SW480 (cell line): ENCODE measurements at regions not wholly inside any gene's neighbourhood (a gene's known extent, or its start where the extent isn't known, plus 50 kb on each side); places are given as distances from the start of the nearest gene placed in this dataset.
A peak's percentile ranks its signal among the peaks of the same experiment; 100 is the strongest.

Experiments used
- DNase-seq: peaks from one replicate; pipeline ENCODE4 v3.0.0-alpha.2; 2016; ENCODE audit warnings: low spot score

DNA sequence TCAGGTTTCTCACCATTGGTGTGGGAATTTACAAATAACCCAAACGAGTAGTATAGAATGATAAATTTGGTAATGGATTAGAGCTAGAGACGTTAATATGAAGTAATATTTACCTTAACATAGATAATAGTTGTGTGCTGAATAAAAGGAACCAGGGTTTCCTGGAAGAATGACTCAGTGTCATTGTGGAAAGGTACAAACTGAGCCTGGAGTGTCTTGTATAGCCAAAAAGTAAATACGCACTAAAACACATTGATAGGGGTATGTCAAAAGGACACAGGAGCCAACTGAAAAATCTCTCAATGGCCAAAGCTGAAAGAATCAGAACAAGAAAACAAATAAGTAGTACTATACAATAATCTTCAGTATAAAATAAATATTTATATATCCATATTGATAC is 363.5 kb downstream of the SLCO4C1 start:
- DNase-seq = no peak

- DNase-seq = no peak
Observed at GRCh38 chr5:101929628-101930027, 366.5 kb downstream of the SLCO4C1 start.

- DNase-seq = no peak
Observed at GRCh38 chr5:101917166-101917565, 378.9 kb downstream of the SLCO4C1 start.

DNA sequence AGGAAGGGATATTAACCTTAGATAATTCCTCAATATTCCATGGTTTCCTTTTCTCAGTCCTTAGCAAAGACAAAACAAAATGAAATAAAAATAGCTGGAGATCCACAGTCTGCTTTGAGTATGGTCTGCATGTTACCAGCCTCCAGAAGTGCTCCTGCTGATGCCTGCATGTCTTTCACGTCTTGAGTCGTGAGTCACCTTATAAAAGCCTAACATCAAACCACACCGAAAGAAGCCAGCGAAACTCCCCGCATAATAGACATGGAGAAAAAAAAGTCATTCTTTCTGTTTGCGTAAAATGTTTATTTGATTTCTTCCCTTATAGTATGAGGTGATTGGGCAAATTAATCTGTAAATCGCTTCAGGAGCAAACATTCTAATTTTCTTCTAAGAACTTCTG is 380.5 kb downstream of the SLCO4C1 start:
- no peak for DNase-seq

DNA sequence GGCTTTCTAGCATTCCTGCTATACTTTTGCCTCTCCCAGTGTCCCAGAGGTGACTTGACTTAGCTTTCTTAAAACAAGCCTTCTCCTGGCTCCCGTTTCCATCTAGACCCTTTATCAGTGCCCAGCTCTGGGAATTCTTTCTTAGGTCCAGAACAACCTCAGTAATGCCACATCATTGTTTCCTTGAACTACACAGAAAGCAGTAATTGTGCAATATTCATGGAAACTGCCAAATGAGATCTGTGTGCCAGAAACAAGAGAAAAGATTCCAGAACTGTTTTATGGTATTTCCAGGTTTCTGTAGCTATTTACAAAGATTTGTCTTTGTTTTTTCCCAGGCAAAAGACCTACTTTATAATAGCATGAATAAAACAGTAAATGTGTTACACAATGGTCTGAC is 391.3 kb downstream of the SLCO4C1 start:
- DNase-seq = no peak

GRCh38 chr5:101897914-101898313 is 398.2 kb downstream of the SLCO4C1 start:
- DNase-seq = peak; percentile 11

GRCh38 chr5:101894985-101895384 is 401.1 kb downstream of the SLCO4C1 start:
- no peak for DNase-seq

GRCh38 chr5:101878190-101878589 is 417.9 kb downstream of the SLCO4C1 start:
- DNase-seq = no peak

- no peak for DNase-seq
Observed at GRCh38 chr5:101877451-101877850, 418.6 kb downstream of the SLCO4C1 start.

GRCh38 chr5:101866473-101866872 is 429.6 kb downstream of the SLCO4C1 start:
- DNase-seq = no peak

DNA sequence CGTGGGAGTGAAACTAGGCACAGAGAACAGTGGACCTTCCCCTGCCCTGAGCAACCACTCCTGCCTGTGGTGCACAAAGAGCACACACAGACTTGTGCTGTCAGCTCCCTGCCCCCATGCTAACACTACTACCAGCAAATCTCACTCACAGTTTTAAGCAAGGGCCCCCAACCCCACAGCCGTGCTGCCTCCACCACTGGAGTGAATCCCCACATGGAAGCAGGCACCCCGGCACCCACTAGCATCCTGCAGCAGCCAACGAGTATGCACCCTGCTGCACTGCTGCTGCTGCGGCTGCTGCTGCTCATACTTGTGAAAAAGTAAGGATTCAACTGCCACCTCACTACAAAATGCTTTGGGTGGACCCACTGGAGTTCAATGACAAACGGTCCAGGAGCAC is 435.5 kb downstream of the SLCO4C1 start:
- no peak for DNase-seq

GRCh38 chr5:101860145-101860544 is 435.9 kb downstream of the SLCO4C1 start:
- no peak for DNase-seq

DNA sequence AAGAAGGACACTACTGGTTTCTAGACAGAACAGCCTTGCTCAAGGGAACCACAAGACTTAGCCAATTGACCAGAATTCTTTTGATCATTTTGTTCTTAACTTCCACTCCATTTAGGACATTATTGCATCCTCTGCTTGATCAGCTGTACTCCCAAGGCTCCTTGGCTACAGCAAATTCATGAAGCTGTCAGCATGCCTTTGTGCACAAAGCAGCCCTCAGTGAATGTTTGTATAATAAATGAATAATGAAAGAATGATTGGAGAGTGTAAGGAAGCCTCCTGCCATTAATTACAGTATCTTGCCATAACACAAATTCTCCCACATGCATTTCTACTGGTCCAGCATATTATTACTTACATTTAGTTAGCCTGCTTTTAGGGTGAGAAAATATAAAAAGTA is 449.6 kb downstream of the SLCO4C1 start:
- DNase-seq = no peak

- DNase-seq = no peak
Observed at GRCh38 chr5:101843055-101843454, 453.0 kb downstream of the SLCO4C1 start.

DNA sequence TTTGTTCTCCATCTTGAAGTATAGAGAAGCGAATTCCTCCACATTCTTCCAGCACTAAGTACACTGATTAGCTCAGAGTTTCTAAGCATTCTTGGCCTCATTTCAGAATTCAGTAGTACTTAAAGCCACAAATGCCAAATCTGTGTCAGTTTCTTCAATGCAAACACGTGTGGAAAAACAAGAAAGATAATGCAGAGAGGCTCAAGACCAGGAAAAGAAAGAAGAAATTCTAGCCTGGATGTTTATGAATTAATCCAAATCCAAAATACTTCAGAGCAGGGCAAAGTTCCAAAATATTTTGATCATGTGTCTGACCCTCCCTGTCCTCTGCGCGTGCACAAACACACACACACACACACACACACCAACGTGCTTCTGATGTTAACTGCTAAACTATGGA is 457.6 kb downstream of the SLCO4C1 start:
- DNase-seq = no peak

DNA sequence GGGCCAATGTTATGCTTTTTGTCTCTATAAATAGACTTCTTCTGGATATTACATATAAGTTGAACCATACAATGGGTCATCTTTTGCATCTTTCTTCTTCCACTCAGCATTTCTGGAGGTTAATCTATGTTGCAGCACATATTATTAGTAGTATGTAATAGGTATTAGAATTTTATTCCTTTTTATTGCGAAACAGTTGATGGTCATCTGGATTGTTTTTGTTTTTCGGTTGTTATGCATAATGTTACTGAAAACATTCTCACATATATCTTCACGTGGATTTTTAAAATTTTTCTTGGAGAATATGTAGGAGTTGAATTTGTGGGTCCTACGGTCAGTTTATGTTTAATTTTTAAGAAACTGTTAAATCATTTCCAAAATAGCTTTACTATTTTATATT is 466.8 kb downstream of the SLCO4C1 start:
- no peak for DNase-seq

DNA sequence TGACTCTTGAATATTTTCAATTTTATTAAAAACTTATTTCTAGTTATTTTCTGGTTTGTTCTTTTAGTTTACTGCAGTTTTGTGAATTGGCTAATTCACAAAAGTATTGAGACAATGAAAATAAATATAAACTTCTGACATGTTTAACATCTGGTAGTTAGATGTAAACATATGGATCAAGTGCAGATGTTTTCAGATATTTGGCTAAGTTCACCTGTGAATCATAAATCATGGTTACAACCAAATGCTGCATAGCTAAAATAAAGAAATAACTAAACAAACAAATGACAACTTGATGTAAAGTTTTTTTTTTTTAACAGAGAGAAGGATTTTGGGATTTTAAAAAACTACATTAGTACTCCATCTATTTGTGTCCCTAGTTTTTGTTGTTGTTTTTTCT is 484.6 kb downstream of the SLCO4C1 start:
- DNase-seq = no peak

GRCh38 chr5:101806410-101806809 is 489.7 kb downstream of the SLCO4C1 start:
- no peak for DNase-seq

- DNase-seq = no peak
Observed at GRCh38 chr5:101796427-101796826, 499.7 kb downstream of the SLCO4C1 start.

DNA sequence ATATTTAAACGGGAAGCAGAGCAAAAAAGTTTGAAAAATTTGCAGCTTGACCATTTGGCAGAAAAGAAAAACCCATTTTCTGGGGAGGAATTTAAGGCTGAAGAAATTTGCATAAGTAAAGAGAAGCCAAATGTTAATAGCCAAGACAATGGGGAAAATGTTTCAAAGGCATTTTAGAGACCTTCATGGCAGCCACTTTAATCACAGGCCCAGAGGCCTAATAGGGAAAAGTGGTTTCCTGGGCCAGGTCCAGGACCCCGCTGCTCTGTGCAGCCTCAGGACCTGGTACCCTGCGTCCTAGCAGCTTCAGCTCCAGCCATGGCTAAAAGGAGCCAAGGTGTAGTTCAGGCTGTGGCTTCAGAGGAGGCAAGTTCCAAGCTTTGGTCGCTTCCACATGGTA is 507.3 kb downstream of the SLCO4C1 start:
- no peak for DNase-seq

DNA sequence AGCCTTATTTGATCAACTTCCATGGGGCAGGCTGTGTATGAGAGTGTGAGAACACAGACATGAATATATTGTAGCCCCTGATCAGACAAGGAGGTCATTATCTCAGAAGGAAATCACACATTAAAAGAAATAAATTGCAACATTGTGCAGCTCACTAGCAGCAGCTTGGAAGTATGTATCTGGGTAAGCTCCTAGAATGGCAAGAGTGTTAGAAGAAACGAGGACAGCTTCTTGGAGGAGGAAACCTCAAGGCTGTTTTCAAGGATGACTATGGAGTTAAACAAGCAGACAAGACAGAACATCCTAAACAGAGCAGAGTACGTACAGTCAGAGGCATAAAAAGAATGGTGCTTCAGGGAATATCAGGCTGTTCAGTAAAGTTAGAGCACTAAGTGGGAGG is 511.0 kb downstream of the SLCO4C1 start:
- no peak for DNase-seq

- DNase-seq = no peak
Observed at GRCh38 chr5:101783241-101784013, 512.7 kb downstream of the SLCO4C1 start.

DNA sequence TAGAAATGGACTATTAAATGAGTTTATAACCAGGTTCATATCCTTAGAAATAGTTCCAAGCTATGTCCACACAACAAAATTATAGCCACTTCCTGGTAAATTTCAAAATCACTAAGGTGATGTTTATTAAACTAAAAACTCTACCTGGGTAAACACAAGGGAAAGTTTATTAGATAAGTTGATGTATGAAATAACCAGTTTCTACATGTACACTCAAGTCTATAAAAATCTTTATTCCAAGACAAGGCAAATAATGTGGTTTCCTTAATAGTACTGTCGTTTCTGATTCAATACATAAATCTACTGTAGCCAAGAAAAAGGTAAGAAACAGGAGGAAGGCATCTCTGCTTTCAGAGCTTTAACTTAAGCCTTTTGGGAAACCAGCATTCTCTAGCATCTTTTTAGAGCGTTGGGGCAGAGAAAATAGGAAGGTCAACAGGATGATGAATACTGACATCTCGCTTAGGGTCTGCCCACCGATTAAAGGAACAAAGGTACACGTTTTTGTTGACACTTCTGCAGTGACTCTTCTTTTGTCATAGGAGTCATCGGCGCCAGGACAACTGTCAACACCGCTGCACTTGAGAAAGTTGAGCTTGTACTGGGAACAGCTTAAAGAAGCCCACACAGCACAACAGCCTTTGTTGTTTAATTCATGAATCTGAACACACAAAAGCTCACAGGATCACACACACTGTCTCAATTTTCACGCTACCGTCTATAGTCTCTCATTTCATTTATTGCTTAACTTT is 513.6 kb downstream of the SLCO4C1 start:
- DNase-seq = no peak

DNA sequence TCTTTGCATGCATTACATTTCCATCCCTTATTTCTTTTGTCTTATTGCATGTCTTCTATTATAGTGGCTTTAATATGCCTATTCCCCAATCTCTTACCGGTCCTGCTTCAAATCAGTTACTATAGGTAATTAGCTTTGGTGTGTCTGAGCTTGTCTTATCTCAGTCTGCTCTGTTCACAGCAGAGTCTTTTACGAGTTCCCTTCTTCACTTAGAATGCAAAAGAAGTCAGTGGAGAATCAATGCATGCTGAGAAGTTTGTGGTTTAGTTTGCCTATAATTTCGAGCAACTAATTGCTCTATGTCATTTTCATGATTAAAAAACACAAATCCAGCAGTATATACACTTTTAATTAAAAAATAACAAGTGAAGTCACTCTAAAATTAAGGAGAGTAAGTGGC is 545.0 kb downstream of the SLCO4C1 start:
- DNase-seq = no peak
